HCT116 (cell line): ENCODE measurements at regions not wholly inside any gene's neighbourhood (a gene's known extent, or its start where the extent isn't known, plus 50 kb on each side); places are given as distances from the start of the nearest gene placed in this dataset.

Experiments used
- ATAC-seq: fragments of 200-7000 bp; cut with Tn5 transposase; 2 replicates; pipeline ENCODE4 v1.9.1; 2020; ENCODE audit warnings: mild to moderate bottlenecking, moderate library complexity
- BruUV-seq: library from RNA; stranded (reverse); fragments of 400-500 nt; replicated peaks from 2 replicates; lab custom pipeline; 2021; lab: Mats Ljungman, UMichigan
- CTCF ChIA-PET: fragments of 300-600 bp; sonication (Branson Sonifier 250); formaldehyde crosslinking; loops from one replicate; lab custom pipeline; 2021; ENCODE audit warnings: antibody characterized with exemption; lab: Charles Lee
- POLR2A ChIA-PET: fragments of 300-600, 350-600 bp; sonication (Branson Sonifier 250); formaldehyde crosslinking; loops from one replicate; lab custom pipeline; 2021; ENCODE audit warnings: antibody characterized with exemption; lab: Charles Lee
- RAD21 ChIA-PET, 2 experiments: fragments of 300-600 bp; sonication (Branson Sonifier 250); formaldehyde crosslinking; loops; one replicate each; lab custom pipeline; 2023; ENCODE audit warnings: low total read pairs in 2 of 2; ENCODE audit not compliant: uncharacterized antibody in 2 of 2, unreplicated experiment in 2 of 2, low non-redundant PET in 1 of 2; lab: Charles Lee
- DNase-seq: peaks from one replicate; pipeline ENCODE4 v3.0.0-alpha.2; 2010; ENCODE audit warnings: low read depth, low spot score
- H2AFZ ChIP-seq: fragments of 200-600 bp; shearing (Covaris generic), sonication (generic); 2 replicates; pipeline ENCODE4 v1.6.1; 2017; ENCODE audit warnings: low read depth, mixed run types, mixed read lengths, antibody characterized with exemption, low read length; ENCODE audit not compliant: poor library complexity, severe bottlenecking
- H3K27ac ChIP-seq: 2 replicates; pipeline ENCODE4 v1.5.1; 2012; ENCODE audit warnings: low read depth, low read length
- H3K27me3 ChIP-seq: fragments of 200-600 bp; sonication (generic); 2 replicates; pipeline ENCODE4 v1.6.1; 2016; ENCODE audit warnings: mixed run types, low read length, mixed read lengths; ENCODE audit not compliant: insufficient read depth
- H3K36me3 ChIP-seq, 2 experiments: fragments of 200-500 bp in 1 of 2; fragments of 200-600 bp in 1 of 2; sonication (Bioruptor generic) in 1 of 2; sonication (generic) in 1 of 2; 2 replicates each; pipeline versions ENCODE4 v1.5.1 to v1.6.1; 2014 to 2016; ENCODE audit warnings: low read length in 2 of 2, inconsistent platforms in 1 of 2, mixed read lengths in 1 of 2, mixed run types in 1 of 2; ENCODE audit not compliant: insufficient read depth in 2 of 2, control insufficient read depth in 1 of 2
- H3K4me1 ChIP-seq, 2 experiments: fragments of 200-600 bp in 1 of 2; sonication (generic) in 1 of 2; 2 replicates each; pipeline versions ENCODE4 v1.5.1 to v1.6.1; 2012 to 2017; ENCODE audit warnings: low read length in 2 of 2, inconsistent platforms in 1 of 2, mild to moderate bottlenecking in 1 of 2, mixed read lengths in 1 of 2, mixed run types in 1 of 2, moderate library complexity in 1 of 2; ENCODE audit not compliant: insufficient read depth in 2 of 2, control insufficient read depth in 1 of 2
- H3K4me2 ChIP-seq: fragments of 200-600 bp; sonication (generic); 2 replicates; pipeline ENCODE4 v1.6.1; 2017; ENCODE audit warnings: mixed run types, low read length, mixed read lengths
- H3K4me3 ChIP-seq, 2 experiments: fragments of 200-600 bp in 1 of 2; sonication (generic) in 1 of 2; replicated peaks in 1 of 2; 2 replicates each; pipeline ENCODE4 v1.5.1; 2011 to 2016; ENCODE audit warnings: low read length in 2 of 2, control low read depth in 1 of 2, low read depth in 1 of 2, mild to moderate bottlenecking in 1 of 2, mixed read lengths in 1 of 2, mixed run types in 1 of 2
- H3K79me2 ChIP-seq: fragments of 200-600 bp; sonication (generic); 2 replicates; pipeline ENCODE4 v1.6.1; 2017; ENCODE audit warnings: mild to moderate bottlenecking, mixed run types, low read length, moderate library complexity, mixed read lengths; ENCODE audit not compliant: insufficient read depth
- H3K9ac ChIP-seq: fragments of 200-600 bp; sonication (generic); 2 replicates; pipeline ENCODE4 v1.6.1; 2016; ENCODE audit warnings: low read length, mixed read lengths
- H3K9me2 ChIP-seq: fragments of 200-600 bp; sonication (generic), shearing (Covaris generic); 2 replicates; pipeline ENCODE4 v1.6.1; 2017; ENCODE audit warnings: mixed run types, mild to moderate bottlenecking, moderate library complexity; ENCODE audit not compliant: insufficient read depth
- H3K9me3 ChIP-seq, 2 experiments: fragments of 200-500 bp in 1 of 2; fragments of 200-600 bp in 1 of 2; sonication (Bioruptor generic) in 1 of 2; sonication (generic) in 1 of 2; 2 replicates each; pipeline ENCODE4 v1.6.1; 2014 to 2017; ENCODE audit warnings: low read length in 2 of 2, mixed read lengths in 2 of 2, inconsistent platforms in 1 of 2, low read depth in 1 of 2, mild to moderate bottlenecking in 1 of 2, mixed run types in 1 of 2, moderate library complexity in 1 of 2; ENCODE audit not compliant: control insufficient read depth in 1 of 2, insufficient read depth in 1 of 2
- H4K20me1 ChIP-seq: fragments of 200-600 bp; sonication (generic), shearing (Covaris generic); 2 replicates; pipeline ENCODE4 v1.6.1; 2017; ENCODE audit warnings: mixed run types, mild to moderate bottlenecking, moderate library complexity; ENCODE audit not compliant: insufficient read depth
- CEBPB ChIP-seq: IDR thresholded peaks from 2 replicates; pipeline ENCODE4 v1.6.1; 2012; ENCODE audit warnings: low read depth
- CTCF ChIP-seq, 3 experiments: fragments of 200-600 bp in 1 of 3; sonication (generic) in 1 of 3; IDR thresholded peaks in 2 of 3; conservative IDR thresholded peaks in 1 of 3; 2 replicates each; pipeline ENCODE4 v1.5.1; 2012 to 2017; ENCODE audit warnings: low read depth in 2 of 3, low read length in 2 of 3, antibody characterized with exemption in 1 of 3, borderline replicate concordance in 1 of 3, control low read depth in 1 of 3, mild to moderate bottlenecking in 1 of 3, mixed read lengths in 1 of 3, mixed run types in 1 of 3, moderate library complexity in 1 of 3; ENCODE audit not compliant: insufficient read depth in 1 of 3
- REST ChIP-seq: IDR thresholded peaks from 2 replicates; pipeline ENCODE4 v1.6.1; 2012; ENCODE audit warnings: low read depth
- YY1 ChIP-seq: IDR thresholded peaks from 2 replicates; pipeline ENCODE4 v1.6.1; 2011; ENCODE audit warnings: low read length, low read depth, moderate library complexity, mild to moderate bottlenecking; ENCODE audit not compliant: insufficient replicate concordance; ENCODE audit errors: extremely low read depth
- intact Hi-C: fragments of 100-400 bp; cut with micrococcal nuclease; formaldehyde crosslinking; loops from 2 replicates; pipeline ENCODE4 v1.10.0; 2022

- no peak for TF ChIP-seq REST
Measured at GRCh38 chr20:51095633-51096521, 73.0 kb upstream of the KCNG1 start (continued).

GRCh38 chr20:51094221-51094620 lies 71.3 kb upstream of the KCNG1 start:
- TF ChIP-seq CEBPB: no peak
- TF ChIP-seq YY1: no peak
- no peak for TF ChIP-seq CTCF (IDR thresholded peaks at IDR 0.05 in 2 of 3, conservative IDR thresholded peaks at IDR 0.05 in 1 of 3; ENCODE audit: borderline replicate concordance in 1 of 3, insufficient read depth in 1 of 3, low read depth in 2 of 3, low read length in 2 of 3)
- TF ChIP-seq, all 23 proteins: peak for 0
- ATAC-seq: no peak
- ChIA-PET RAD21 (no interaction called here), CTCF (no interaction called here), POLR2A (no interaction called here)
- no peak for DNase-seq
- Histone ChIP-seq H3K9me3 (no peaks in the 10 kb centered on the region), H3K9me2 (no peaks in the 10 kb centered on the region), H3K4me1 (no peaks in the 10 kb centered on the region), H3K36me3 (no peaks in the 10 kb centered on the region), H2AFZ (no peak overlapping the region), H3K79me2 (no peaks in the 10 kb centered on the region), H3K9ac (no peak overlapping the region), H3K27ac (no peak overlapping the region), H3K4me2 (no peak overlapping the region), H4K20me1 (no peaks in the 10 kb centered on the region), H3K4me3 (no peak overlapping the region), H3K27me3 (peaks cover 57% of the 10 kb centered on the region)
- intact Hi-C loops: no loop called here
- BruUV-seq: no TSS peak
